ENCODE measurements at regions not wholly inside any gene's neighbourhood (a gene's known extent, or its start where the extent isn't known, plus 50 kb on each side); places are given as distances from the start of the nearest gene placed in this dataset.
"Not testable (repeated sequence)": the region's sequence is repeated elsewhere in the genome, so short reads cannot be mapped to it uniquely, and the experiment has no call there.

DNA sequence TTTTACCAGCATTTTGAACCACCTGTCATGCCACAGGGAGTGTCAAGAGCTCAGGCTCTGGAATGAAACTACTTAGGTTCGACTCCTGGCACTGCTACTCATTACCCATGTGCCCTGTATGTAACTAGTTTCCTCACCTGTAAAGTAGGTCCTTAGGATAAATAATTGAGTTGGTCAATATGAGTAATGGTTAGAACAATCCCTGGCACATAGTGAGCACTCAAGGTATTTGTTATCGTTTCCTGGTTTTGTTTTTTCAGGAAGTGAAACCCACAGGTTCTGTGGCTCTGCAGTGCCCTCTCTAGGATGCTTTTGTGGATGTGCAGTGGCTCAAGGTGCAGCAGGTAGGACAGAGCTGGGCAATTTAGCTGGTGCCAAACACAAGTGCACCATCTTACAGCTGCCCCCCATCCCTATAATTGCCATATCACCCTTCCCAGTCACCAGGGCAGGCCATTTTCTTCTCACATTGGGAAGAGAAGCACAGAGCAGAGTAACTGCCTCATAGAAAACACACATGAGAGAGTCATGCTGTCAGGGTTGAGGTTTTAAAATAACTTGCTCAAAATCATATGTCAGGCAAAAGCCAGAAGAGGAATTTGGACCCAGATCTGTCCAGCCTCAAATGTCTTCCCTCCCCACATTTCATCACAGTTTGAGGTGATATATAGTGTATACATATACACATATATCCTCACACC lies 297.5 kb downstream of the RPAP3 start:
- DNase-seq, result no peak

DNA sequence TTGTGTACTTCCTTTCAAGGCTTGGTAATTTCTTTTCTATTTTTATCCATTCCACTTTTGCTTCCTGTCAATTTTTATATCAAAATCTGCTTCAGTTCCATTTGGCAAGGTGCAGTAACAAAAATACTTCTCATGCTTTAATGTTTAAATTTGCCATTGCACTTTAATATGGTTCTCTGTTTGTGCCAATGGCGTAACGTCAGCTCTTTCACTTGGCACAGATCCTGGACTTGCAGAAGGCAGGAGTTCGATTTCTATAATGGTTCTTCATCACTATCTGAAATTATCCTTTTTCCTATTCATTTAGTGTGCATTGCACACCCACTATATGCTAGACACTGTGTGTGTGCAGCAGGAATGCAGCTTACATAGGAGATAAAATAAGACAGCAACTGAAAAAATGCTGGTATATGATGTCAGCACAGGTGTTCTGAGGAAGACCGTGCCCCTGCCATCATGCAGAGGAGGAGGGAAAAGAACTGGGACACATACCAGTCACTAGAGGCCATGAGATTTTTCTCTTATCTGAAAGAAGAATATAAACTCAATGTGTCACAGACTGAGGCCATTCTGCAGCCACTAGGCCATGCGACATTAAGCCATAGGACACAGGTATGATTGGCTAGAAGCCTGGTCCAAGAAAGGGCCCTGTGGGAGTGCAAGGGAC lies 298.2 kb downstream of the RPAP3 start:
- DNase-seq, result no peak

GRCh38 chr12:47403681-47404080 lies 302.1 kb downstream of the RPAP3 start:
- DNase-seq, result no peak

GRCh38 chr12:47401196-47401595 lies 304.6 kb downstream of the RPAP3 start:
- DNase-seq, result not testable (repeated sequence)

GRCh38 chr12:47400266-47400665 lies 305.6 kb downstream of the RPAP3 start:
- DNase-seq, result no peak

GRCh38 chr12:47397664-47398281 lies 308.1 kb downstream of the RPAP3 start:
- DNase-seq, result no peak

GRCh38 chr12:47396902-47397663 lies 308.7 kb downstream of the RPAP3 start:
- DNase-seq, result no peak

DNA sequence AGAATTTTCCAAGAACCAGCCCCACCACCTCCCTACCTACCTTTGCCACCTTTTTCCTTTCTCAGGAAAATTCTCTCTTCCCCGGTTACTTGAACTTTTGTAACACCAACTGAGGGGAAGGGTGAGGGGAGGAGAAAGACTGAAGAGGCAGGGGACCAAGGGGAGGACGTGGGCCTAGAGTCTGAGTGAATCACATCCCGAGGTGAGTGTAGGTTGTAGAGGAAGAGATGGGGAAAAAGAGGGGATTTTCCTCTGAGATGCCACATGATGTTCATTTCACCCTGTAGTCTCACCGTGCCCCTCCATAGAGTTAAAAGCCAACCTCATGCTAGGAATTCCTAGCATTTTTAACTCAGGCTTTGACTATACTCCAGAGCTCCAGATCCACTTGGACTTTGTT lies 311.8 kb downstream of the RPAP3 start:
- no peak for DNase-seq

DNA sequence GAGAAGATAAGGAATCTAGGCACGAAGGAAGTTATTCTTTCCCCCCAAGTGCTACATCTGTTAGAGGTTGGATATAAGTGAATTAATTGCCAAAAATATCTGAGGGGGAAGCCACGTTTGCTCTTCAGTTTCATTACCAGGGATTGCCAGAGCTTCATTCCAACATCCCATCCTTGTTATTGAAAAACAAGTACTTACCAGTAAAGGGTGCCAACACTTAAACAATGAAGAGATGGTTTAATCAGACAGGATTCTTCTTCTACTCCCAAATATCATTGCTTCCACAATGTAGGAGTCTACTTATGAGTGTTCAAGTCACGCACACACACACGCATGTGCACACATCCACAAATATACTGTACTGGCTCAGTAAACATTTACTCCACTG lies 312.4 kb downstream of the RPAP3 start:
- no peak for DNase-seq

- DNase-seq, result no peak
Observed at GRCh38 chr12:47391566-47391965, 311.8 kb upstream of the AMIGO2 start.

GRCh38 chr12:47388712-47389111 lies 309.0 kb upstream of the AMIGO2 start:
- DNase-seq, result no peak

DNA sequence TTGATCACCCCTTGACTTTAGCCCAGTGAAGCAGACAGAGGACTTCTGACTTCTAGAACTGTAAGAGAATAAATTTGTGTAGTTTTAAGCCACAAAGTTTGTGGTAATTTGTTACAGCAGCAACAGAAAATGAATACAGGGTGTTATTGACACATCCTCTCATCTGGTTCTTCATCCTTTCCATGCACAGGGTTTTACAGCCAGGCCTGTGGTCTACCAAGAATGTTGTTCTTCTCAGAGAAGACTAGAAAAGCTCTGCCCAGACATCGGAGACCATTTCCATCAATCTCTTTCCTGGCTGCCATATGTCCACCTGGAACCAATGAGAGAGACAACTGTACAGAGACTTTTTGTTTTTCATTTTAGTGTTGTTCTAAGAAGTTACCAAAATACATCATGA lies 308.2 kb upstream of the AMIGO2 start:
- DNase-seq, result no peak

- no peak for DNase-seq
Observed at GRCh38 chr12:47385653-47386052, 305.9 kb upstream of the AMIGO2 start.

DNA sequence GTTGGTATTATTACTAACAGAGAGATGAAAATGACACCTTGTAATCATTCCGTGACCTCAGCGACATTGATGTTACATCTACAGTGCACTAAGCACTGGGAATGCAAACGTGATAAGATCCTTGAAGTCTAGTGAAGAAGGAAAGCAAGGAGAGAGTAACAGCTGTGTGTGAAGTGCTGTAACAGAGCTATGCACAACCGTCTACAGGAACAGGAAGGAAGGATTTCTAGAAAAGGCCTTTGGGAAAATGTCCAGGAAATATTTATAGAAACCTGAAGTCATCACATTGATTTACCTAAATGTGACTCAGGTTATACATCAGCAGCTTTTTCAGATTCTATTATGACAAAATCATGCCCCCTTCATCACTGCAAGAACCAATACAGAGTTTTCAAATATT lies 304.2 kb upstream of the AMIGO2 start:
- DNase-seq, result no peak

DNA sequence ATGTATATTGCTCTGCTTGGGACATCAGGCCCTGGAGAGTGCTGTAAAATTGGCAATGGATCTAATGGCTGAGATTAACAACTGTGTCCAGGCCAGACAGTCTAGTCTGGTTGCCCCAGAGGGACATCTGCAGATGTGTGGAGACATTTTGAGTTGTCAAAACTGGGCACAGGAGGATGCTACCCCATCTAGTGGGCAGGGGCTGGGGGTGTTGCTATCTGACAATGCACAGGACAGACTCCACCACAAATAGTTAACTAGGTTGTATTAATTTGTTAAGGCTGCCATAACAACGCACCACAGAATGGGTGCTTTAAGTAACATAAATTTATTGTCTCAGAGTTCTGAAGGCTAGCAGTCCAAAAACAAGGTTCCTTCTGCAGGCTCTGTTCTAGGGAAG lies 302.5 kb upstream of the AMIGO2 start:
- DNase-seq, result no peak

GRCh38 chr12:47378907-47379306 lies 299.1 kb upstream of the AMIGO2 start:
- DNase-seq, result no peak

DNA sequence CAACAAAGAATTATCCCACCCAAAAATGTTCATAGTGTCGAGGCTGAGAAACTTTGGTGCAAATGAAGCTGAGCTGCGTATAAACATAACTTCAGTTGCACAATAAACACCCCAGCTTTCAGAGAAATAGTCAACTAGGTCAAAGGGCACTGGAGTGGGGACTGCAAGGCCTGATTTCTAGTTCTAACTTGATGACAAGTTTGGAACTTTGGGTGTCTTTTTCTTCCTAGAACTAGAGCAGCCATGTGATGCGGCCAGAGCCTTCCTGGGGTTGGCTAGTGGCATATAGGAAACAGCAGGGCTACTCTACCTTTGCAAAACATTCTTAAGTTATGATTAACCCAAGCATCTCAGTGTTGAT lies 298.4 kb upstream of the AMIGO2 start:
- DNase-seq, result no peak

DNA sequence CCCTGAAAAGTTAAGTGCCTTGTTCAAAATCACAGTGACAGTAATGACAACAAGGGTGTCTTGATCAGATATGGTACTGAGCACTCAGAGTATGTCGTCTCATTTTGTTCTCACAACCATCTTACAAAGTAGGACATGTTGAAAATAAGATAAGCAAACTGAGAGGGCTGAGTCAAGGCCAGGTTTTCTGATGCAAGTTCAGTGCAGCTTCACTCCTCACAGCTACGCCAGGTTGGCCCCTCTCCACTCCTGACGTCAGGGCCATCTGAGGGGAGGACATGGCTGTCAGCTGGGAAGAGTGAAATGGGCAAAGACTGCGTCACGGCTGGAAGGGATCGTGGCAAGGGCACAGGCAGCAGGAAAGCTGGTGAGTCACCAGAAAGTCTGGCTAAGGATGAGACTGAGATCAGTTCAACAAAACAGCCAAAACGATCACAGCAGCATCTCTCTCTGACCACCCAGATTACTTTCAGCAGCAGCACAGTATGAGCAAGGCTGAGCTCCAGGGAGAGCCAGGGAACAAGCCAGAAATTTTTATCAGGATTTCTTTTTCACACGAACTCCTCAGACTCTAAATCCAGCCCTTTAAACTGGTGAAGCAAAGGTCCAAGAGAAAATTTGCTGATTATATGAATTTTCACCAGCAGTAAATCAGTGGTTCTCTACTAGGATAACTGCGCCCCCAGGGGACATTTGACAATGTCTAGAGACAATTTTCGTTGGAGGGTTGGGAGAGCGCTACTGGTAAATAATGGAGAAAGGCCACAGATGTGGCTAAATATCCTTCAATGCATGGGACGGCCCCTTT lies 297.9 kb upstream of the AMIGO2 start:
- DNase-seq, result no peak

GRCh38 chr12:47376927-47377326 lies 297.2 kb upstream of the AMIGO2 start:
- no peak for DNase-seq

DNA sequence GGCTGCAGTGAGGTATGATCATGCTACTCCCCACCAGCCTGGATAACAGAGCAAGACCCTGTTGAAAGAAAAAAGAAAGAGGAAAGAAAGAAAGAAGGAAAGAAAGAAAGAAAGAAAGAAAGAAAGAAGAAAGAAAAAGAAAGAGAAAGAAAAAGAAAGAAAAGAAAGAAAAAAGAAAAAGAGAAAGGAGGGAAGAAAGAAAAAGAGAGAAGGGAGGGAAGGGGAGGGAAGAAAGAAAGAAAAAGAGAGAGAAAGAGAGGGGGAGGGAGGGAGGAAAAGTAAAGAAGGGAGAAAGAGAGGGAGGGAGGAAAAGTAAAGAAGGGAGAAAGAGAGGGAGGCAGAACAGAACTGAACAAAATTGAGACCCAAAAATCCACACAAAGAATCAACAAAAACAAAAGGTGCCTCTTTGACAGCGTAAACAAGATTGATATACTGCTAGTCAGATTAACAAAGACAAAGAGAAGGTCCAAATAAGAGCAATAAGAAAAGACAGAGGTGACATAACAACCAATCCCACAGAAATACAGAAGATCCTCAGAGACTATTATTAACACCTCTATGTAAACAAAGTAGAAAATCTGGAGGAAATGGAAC lies 293.9 kb upstream of the AMIGO2 start:
- DNase-seq, result no peak

- DNase-seq, result no peak
Observed at GRCh38 chr12:47370421-47370820, 290.7 kb upstream of the AMIGO2 start.

DNA sequence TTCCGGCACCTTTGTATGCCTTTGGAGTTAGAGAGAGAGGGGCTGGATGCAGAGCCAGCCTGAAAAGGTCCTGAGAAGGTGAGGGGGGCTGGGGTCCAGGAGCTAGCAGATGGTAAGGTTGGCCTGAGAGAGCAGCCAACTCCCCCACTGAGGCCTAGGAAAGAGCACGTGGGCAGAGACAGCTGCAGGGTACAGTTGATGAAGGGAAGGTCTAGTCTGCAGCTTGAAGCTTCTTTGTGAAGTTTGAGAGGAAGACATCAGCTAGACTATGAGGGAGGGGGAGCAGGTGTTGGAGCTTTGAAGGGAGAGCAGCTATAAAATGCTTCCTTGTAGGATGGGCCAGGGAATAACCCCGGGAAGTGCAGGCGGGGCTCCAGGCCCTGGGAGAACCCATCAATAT lies 289.3 kb upstream of the AMIGO2 start:
- DNase-seq, result no peak
